H1 (cell line): ENCODE measurements at regions not wholly inside any gene's neighbourhood (a gene's known extent, or its start where the extent isn't known, plus 50 kb on each side); places are given as distances from the start of the nearest gene placed in this dataset.
A peak's percentile ranks its signal among the peaks of the same experiment; 100 is the strongest.

Experiments used
- CTCF ChIA-PET: fragments of 300-600 bp; sonication (Branson Sonifier 250); formaldehyde crosslinking; loops from one replicate; lab custom pipeline; 2021; ENCODE audit not compliant: partially characterized antibody; lab: Charles Lee
- POLR2A ChIA-PET: fragments of 300-600 bp; sonication (Branson Sonifier 250); formaldehyde crosslinking; loops from one replicate; lab custom pipeline; 2021; ENCODE audit warnings: inconsistent platforms; ENCODE audit not compliant: partially characterized antibody; lab: Charles Lee
- DNase-seq, 2 experiments: peaks; one replicate each; pipeline versions ENCODE4 v3.0.0 to v3.0.0-alpha.2; 2010 to 2022; ENCODE audit warnings: low spot score in 2 of 2, low read depth in 1 of 2, mixed read lengths in 1 of 2
- FAIRE-seq: peaks from 2 replicates; lab custom pipeline; 2011; peaks lifted over from hg19 to GRCh38; lab: Jason Lieb, UNC
- H2AFZ ChIP-seq: 2 replicates; pipeline ENCODE4 v1.8.1; 2012; ENCODE audit warnings: low read length, inconsistent platforms
- H2AK5ac ChIP-seq: 2 replicates; pipeline ENCODE4 v1.6.1; 2013; ENCODE audit warnings: low read depth, low read length
- H2BK120ac ChIP-seq: replicated peaks from 2 replicates; pipeline ENCODE3; 2013; ENCODE audit warnings: low read depth, low read length, inconsistent platforms
- H2BK12ac ChIP-seq: 2 replicates; pipeline ENCODE4 v1.6.1; 2013; ENCODE audit warnings: low read depth, low read length
- H2BK15ac ChIP-seq: 2 replicates; pipeline ENCODE4 v1.6.1; 2013; ENCODE audit warnings: low read length
- H2BK20ac ChIP-seq: 2 replicates; pipeline ENCODE4 v1.6.1; 2013; ENCODE audit warnings: low read length
- H2BK5ac ChIP-seq: 2 replicates; pipeline ENCODE4 v1.6.1; 2013; ENCODE audit warnings: low read depth, low read length
- H3K14ac ChIP-seq: 2 replicates; pipeline ENCODE4 v1.6.1; 2013; ENCODE audit warnings: inconsistent platforms; ENCODE audit not compliant: insufficient read length
- H3K18ac ChIP-seq: 2 replicates; pipeline ENCODE4 v1.6.1; 2013; ENCODE audit warnings: low read length; ENCODE audit errors: extremely low read depth
- H3K23ac ChIP-seq: 2 replicates; pipeline ENCODE4 v1.6.1; 2013; ENCODE audit warnings: inconsistent platforms; ENCODE audit not compliant: insufficient read length
- H3K23me2 ChIP-seq: 2 replicates; pipeline ENCODE4 v1.6.1; 2013; ENCODE audit warnings: low read depth, low read length
- H3K27ac ChIP-seq: 2 replicates; pipeline ENCODE4 v1.6.1; 2011; ENCODE audit warnings: low read depth, low read length, inconsistent platforms
- H3K27me3 ChIP-seq, 4 experiments: replicated peaks in 1 of 4; 1 replicate in 1 of 4; 2 replicates in 3 of 4; pipeline versions ENCODE4 v1.6.1 to v1.8.1; 2011 to 2013; ENCODE audit warnings: low read length in 3 of 4, mild to moderate bottlenecking in 3 of 4, inconsistent platforms in 2 of 4, mixed read lengths in 2 of 4, moderate library complexity in 1 of 4; ENCODE audit not compliant: control insufficient read depth in 3 of 4, insufficient read depth in 3 of 4; ENCODE audit errors: extremely low read depth in 1 of 4
- H3K36me3 ChIP-seq, 4 experiments: 2 replicates each; pipeline versions ENCODE4 v1.6.1 to v1.8.1; 2011 to 2013; ENCODE audit warnings: mild to moderate bottlenecking in 4 of 4, low read length in 3 of 4, moderate library complexity in 2 of 4, control low read depth in 1 of 4, inconsistent platforms in 1 of 4; ENCODE audit not compliant: insufficient read depth in 4 of 4, control insufficient read depth in 2 of 4
- H3K4ac ChIP-seq: replicated peaks from 2 replicates; pipeline ENCODE3; 2013; ENCODE audit warnings: low read length, low read depth, mixed read lengths, inconsistent platforms; ENCODE audit not compliant: insufficient read length
- H3K4me1 ChIP-seq, 4 experiments: replicated peaks in 1 of 4; 1 replicate in 1 of 4; 2 replicates in 3 of 4; pipeline versions ENCODE4 v1.6.1 to v1.8.1; 2011 to 2013; ENCODE audit warnings: low read length in 3 of 4, inconsistent platforms in 2 of 4, mixed read lengths in 1 of 4; ENCODE audit not compliant: insufficient read depth in 4 of 4, control insufficient read depth in 3 of 4
- H3K4me2 ChIP-seq, 2 experiments: 2 replicates each; pipeline versions ENCODE4 v1.6.1 to v1.8.1; 2011 to 2013; ENCODE audit warnings: low read depth in 2 of 2, low read length in 2 of 2, control low read depth in 1 of 2, inconsistent platforms in 1 of 2, mild to moderate bottlenecking in 1 of 2; ENCODE audit not compliant: insufficient read depth in 1 of 2
- H3K4me3 ChIP-seq, 4 experiments: fragments of 200-600, 300-600 bp in 1 of 4; sonication (generic), shearing (Covaris generic), sonication (Bioruptor Twin) in 1 of 4; 2 replicates each; pipeline versions ENCODE4 v1.5.1 to v1.8.1; 2011 to 2016; ENCODE audit warnings: low read length in 4 of 4, low read depth in 3 of 4, control low read depth in 2 of 4, inconsistent platforms in 2 of 4, mild to moderate bottlenecking in 2 of 4, mixed read lengths in 1 of 4, moderate library complexity in 1 of 4; ENCODE audit not compliant: insufficient read depth in 2 of 4; ENCODE audit errors: extremely low read depth in 1 of 4
- H3K56ac ChIP-seq: replicated peaks from 2 replicates; pipeline ENCODE3; 2013; ENCODE audit warnings: low read depth, mild to moderate bottlenecking, mixed read lengths, low read length, inconsistent platforms; ENCODE audit not compliant: insufficient read length
- H3K79me1 ChIP-seq: 2 replicates; pipeline ENCODE4 v1.6.1; 2013; ENCODE audit warnings: low read depth, low read length, control low read depth
- H3K79me2 ChIP-seq, 2 experiments: 2 replicates each; pipeline versions ENCODE4 v1.6.1 to v1.8.1; 2012 to 2013; ENCODE audit warnings: low read length in 2 of 2, mild to moderate bottlenecking in 2 of 2, inconsistent platforms in 1 of 2; ENCODE audit not compliant: insufficient read depth in 2 of 2, control insufficient read depth in 1 of 2
- H3K9ac ChIP-seq, 4 experiments: replicated peaks in 1 of 4; 1 replicate in 1 of 4; 2 replicates in 3 of 4; pipeline versions ENCODE4 v1.6.1 to v1.8.1; 2011 to 2013; ENCODE audit warnings: low read depth in 3 of 4, low read length in 3 of 4, control low read depth in 2 of 4, mild to moderate bottlenecking in 2 of 4, moderate library complexity in 2 of 4, inconsistent platforms in 1 of 4; ENCODE audit errors: extremely low read depth in 1 of 4
- H3K9me3 ChIP-seq, 2 experiments: 2 replicates each; pipeline versions ENCODE4 v1.6.1 to v1.8.1; 2012 to 2013; ENCODE audit warnings: mild to moderate bottlenecking in 2 of 2, moderate library complexity in 2 of 2, control low read depth in 1 of 2, inconsistent platforms in 1 of 2, low read depth in 1 of 2, low read length in 1 of 2, mixed read lengths in 1 of 2; ENCODE audit not compliant: insufficient read depth in 2 of 2
- H4K20me1 ChIP-seq, 2 experiments: replicated peaks in 1 of 2; 2 replicates each; pipeline versions ENCODE3 to v1.8.1; 2011 to 2013; ENCODE audit warnings: inconsistent platforms in 2 of 2, low read length in 2 of 2, mild to moderate bottlenecking in 1 of 2; ENCODE audit not compliant: insufficient read depth in 2 of 2, control insufficient read depth in 1 of 2
- H4K5ac ChIP-seq: 2 replicates; pipeline ENCODE4 v1.6.1; 2013; ENCODE audit warnings: low read length, low read depth, mixed read lengths, inconsistent platforms; ENCODE audit not compliant: insufficient read length
- H4K8ac ChIP-seq: 2 replicates; pipeline ENCODE4 v1.8.0; 2013; ENCODE audit warnings: mild to moderate bottlenecking, moderate library complexity, low read length, inconsistent platforms; ENCODE audit not compliant: insufficient read depth; ENCODE audit errors: extremely low read depth
- H4K91ac ChIP-seq: replicated peaks from 2 replicates; pipeline ENCODE3; 2013; ENCODE audit warnings: low read length, mixed read lengths, inconsistent platforms; ENCODE audit not compliant: insufficient read length
- WGBS, 2 experiments: shearing (Covaris generic) in 1 of 2; methylation state at CpG; one replicate each; pipeline versions ENCODE4 v1.1.6 to v1.1.7; 2013 to 2015; ENCODE audit warnings: low lambda C conversion rate in 2 of 2, mixed read lengths in 2 of 2, inconsistent platforms in 1 of 2, low coverage in 1 of 2, missing lambda C conversion rate in 1 of 2; ENCODE audit not compliant: insufficient replicate concordance in 2 of 2, insufficient coverage in 1 of 2, insufficient read length in 1 of 2; ENCODE audit errors: extremely low coverage in 1 of 2, missing lambda C conversion rate in 1 of 2; 5-methylcytosine and 5-hydroxymethylcytosine counted together
- TF ChIP-seq, protein P1 (sequence below): fragments of 300-600 bp; sonication (generic); IDR thresholded peaks from 2 replicates; pipeline ENCODE4 v1.7.1; 2012; ENCODE audit warnings: low read length, moderate library complexity, mild to moderate bottlenecking, inconsistent platforms; ENCODE audit not compliant: insufficient replicate concordance

DNA sequence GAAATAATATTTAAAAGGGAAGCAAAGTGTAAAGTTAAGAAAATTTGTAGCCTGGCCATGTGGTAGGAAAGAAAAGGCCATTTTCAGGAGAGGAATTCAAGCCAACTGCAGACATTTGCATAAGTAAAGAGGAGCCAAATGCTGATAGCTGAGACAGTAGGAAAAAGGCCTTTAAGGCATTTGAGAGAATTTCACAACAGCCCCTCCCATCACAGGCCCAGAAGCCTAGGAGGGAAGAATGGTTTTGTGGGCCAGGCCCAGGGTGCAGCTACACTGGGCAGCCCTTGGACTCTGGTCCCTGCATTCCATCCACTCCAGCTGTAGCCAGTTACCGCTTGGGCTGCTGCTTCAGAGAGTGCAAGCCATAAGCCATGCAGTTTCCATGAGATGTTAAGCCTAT lies 1556.8 kb downstream of the EFNA5 start:
- Histone ChIP-seq H3K27me3 (no peaks in the 10 kb centered on the region), H2BK12ac (no peak overlapping the region), H3K4ac (no peak overlapping the region), H4K91ac (no peak overlapping the region), H3K9me3 (peaks cover 12 to 24% of the 10 kb centered on the region in 2 experiments), H3K27ac (no peak overlapping the region), H2BK15ac (no peak overlapping the region), H3K14ac (no peak overlapping the region), H2AFZ (no peak overlapping the region), H2BK20ac (no peak overlapping the region), H4K20me1 (no peaks in the 10 kb centered on the region), H2BK5ac (no peak overlapping the region), H3K36me3 (peaks cover 0 to 11% (median 3%) of the 10 kb centered on the region in 4 experiments; a peak in 4 of 8 replicates), H3K4me2 (no peak overlapping the region), H3K9ac (no peak overlapping the region), H3K4me1 (no peaks in the 10 kb centered on the region), H2BK120ac (no peak overlapping the region), H3K79me1 (no peaks in the 10 kb centered on the region), H3K18ac (no peak overlapping the region), H4K8ac (no peak overlapping the region), H3K4me3 (no peak overlapping the region), H4K5ac (no peak overlapping the region), H3K79me2 (no peaks in the 10 kb centered on the region), H3K56ac (no peak overlapping the region), H3K23me2 (no peaks in the 10 kb centered on the region), H2AK5ac (0 out of 2 replicates have a peak overlapping the region, but pooled peaks have one; percentile 47), H3K23ac (no peak overlapping the region)
- ChIA-PET CTCF (no interaction called here), POLR2A (no interaction called here)
- WGBS, 2 experiments, result 75% methylated on average over 1 of the region's 1 CpG; no CpG with 5 or more reads in 1 of the 2 experiments
- DNase-seq, result no peak
- FAIRE-seq, result no peak
- TF ChIP-seq, protein P1, sequence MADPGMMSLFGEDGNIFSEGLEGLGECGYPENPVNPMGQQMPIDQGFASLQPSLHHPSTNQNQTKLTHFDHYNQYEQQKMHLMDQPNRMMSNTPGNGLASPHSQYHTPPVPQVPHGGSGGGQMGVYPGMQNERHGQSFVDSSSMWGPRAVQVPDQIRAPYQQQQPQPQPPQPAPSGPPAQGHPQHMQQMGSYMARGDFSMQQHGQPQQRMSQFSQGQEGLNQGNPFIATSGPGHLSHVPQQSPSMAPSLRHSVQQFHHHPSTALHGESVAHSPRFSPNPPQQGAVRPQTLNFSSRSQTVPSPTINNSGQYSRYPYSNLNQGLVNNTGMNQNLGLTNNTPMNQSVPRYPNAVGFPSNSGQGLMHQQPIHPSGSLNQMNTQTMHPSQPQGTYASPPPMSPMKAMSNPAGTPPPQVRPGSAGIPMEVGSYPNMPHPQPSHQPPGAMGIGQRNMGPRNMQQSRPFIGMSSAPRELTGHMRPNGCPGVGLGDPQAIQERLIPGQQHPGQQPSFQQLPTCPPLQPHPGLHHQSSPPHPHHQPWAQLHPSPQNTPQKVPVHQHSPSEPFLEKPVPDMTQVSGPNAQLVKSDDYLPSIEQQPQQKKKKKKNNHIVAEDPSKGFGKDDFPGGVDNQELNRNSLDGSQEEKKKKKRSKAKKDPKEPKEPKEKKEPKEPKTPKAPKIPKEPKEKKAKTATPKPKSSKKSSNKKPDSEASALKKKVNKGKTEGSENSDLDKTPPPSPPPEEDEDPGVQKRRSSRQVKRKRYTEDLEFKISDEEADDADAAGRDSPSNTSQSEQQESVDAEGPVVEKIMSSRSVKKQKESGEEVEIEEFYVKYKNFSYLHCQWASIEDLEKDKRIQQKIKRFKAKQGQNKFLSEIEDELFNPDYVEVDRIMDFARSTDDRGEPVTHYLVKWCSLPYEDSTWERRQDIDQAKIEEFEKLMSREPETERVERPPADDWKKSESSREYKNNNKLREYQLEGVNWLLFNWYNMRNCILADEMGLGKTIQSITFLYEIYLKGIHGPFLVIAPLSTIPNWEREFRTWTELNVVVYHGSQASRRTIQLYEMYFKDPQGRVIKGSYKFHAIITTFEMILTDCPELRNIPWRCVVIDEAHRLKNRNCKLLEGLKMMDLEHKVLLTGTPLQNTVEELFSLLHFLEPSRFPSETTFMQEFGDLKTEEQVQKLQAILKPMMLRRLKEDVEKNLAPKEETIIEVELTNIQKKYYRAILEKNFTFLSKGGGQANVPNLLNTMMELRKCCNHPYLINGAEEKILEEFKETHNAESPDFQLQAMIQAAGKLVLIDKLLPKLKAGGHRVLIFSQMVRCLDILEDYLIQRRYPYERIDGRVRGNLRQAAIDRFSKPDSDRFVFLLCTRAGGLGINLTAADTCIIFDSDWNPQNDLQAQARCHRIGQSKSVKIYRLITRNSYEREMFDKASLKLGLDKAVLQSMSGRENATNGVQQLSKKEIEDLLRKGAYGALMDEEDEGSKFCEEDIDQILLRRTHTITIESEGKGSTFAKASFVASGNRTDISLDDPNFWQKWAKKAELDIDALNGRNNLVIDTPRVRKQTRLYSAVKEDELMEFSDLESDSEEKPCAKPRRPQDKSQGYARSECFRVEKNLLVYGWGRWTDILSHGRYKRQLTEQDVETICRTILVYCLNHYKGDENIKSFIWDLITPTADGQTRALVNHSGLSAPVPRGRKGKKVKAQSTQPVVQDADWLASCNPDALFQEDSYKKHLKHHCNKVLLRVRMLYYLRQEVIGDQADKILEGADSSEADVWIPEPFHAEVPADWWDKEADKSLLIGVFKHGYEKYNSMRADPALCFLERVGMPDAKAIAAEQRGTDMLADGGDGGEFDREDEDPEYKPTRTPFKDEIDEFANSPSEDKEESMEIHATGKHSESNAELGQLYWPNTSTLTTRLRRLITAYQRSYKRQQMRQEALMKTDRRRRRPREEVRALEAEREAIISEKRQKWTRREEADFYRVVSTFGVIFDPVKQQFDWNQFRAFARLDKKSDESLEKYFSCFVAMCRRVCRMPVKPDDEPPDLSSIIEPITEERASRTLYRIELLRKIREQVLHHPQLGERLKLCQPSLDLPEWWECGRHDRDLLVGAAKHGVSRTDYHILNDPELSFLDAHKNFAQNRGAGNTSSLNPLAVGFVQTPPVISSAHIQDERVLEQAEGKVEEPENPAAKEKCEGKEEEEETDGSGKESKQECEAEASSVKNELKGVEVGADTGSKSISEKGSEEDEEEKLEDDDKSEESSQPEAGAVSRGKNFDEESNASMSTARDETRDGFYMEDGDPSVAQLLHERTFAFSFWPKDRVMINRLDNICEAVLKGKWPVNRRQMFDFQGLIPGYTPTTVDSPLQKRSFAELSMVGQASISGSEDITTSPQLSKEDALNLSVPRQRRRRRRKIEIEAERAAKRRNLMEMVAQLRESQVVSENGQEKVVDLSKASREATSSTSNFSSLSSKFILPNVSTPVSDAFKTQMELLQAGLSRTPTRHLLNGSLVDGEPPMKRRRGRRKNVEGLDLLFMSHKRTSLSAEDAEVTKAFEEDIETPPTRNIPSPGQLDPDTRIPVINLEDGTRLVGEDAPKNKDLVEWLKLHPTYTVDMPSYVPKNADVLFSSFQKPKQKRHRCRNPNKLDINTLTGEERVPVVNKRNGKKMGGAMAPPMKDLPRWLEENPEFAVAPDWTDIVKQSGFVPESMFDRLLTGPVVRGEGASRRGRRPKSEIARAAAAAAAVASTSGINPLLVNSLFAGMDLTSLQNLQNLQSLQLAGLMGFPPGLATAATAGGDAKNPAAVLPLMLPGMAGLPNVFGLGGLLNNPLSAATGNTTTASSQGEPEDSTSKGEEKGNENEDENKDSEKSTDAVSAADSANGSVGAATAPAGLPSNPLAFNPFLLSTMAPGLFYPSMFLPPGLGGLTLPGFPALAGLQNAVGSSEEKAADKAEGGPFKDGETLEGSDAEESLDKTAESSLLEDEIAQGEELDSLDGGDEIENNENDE, result no peak
